HG02970 (cell line): ENCODE measurements at regions not wholly inside any gene's neighbourhood (a gene's known extent, or its start where the extent isn't known, plus 50 kb on each side); places are given as distances from the start of the nearest gene placed in this dataset.

Source experiments
- ATAC-seq: cut with Tn5 transposase; IDR thresholded peaks from one replicate; pipeline ENCODE4 v1.9.1; 2021; ENCODE audit warnings: mild to moderate bottlenecking, moderate library complexity, moderate number of reproducible peaks; ENCODE audit not compliant: unreplicated experiment, low FRiP score

DNA sequence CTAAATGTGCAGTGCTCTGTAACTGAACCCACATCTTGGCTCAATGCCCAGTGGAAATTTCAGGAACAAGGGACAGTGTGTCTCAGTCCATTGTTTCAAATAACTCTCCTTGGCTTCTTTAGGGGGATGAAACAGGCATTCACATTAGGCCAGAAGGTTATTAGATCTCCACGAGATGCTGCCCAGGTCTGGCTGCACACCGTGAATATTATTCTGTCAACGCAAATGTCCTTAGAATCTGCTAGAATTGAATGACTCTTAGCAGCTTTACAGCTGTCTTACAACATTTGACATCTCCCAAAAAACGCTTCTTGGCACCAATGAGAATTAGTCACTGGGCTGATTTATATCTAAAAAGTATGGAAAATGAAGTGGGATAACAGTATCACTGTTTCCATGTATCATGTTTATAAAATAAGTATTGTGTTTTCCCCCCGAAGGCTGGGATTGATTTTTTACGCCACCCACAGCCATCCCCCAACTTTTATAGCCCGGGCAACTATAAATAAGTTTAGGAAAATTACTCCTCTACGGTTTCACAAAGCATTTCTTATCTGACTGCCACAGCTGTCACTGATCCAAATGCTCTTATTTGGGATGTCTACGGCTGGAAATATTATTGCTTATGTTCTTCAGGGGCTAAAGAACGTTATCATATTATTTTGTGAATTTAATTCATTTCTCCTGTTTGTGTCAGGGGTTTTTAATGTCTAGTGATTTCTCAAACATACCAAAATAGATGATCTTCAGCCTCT lies 559.7 kb upstream of the FAT1 start:
- no peak for ATAC-seq

DNA sequence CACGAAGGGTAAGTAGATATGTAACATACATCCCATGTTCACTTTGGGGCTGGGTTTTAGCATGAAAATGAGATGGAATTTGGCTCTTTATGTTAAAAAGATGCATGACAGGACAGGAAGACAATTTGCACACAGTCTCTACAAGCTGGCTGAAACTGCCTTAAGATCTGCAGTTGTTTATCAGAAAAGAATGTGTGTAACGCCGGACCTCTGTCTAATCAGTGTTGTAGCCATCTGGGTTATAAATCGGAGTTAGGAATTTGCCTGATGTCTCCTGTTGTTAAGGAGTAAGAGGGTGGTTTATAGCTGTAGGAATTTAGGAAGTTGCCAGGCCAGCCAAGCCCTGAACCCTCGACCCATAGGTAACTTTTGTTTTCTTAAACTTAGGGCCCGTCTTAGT lies 562.9 kb upstream of the FAT1 start:
- no peak for ATAC-seq

DNA sequence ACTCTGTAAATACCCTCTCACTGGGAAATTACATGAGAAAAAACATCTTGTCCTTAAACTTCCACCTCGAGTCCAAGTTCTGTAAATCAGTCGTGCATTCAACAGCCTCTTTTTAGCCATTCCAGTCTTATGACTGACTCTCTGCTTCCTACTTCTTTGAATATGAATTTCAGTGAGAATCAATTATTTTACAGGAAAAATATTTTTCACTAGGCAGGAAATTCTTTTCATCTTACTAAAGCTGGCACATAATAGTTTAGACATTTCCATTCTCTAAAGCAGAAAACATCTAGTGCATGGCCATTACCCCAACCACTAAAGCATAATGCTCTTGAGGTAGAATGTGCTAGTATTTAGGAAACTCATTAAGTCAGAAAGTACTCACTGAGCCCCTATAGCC lies 565.7 kb upstream of the FAT1 start:
- ATAC-seq: no peak

DNA sequence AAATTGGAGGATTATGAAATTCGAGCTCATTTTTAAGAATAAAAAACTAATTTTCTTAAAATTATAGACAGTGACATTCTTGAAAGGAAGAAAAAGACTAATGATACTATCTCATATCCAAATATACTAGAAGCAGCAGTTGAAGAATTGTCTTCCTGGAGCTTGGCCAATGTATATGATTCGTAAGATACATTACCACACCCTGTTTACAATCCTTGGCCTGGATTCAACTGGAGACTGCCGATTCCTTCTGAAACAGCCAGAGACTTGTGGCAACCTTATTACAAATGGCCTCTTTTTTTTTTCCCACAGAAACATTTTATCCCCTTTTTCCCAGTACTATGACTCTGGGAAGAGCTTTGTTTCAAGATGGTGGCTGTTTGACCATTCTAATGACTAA lies 571.2 kb upstream of the FAT1 start:
- no peak for ATAC-seq

DNA sequence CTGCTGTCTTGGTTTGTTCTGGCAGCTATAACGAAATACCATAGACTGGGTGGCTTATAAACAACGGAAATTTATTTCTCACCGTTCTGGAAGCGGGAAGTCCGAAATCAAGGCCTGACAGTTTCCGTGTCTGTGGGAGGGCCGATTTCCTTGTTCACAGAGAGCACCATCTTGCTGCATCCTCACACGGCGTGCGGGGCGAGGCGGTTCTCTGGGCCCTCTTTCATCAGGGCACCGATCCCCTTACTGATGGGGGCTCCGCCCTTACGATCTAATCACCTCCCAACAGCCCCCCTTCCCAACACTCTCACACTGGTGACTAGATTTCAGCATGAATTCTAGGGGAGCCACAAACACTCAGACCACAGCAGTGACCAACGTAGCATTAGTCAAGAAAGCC lies 578.3 kb upstream of the FAT1 start:
- no peak for ATAC-seq

DNA sequence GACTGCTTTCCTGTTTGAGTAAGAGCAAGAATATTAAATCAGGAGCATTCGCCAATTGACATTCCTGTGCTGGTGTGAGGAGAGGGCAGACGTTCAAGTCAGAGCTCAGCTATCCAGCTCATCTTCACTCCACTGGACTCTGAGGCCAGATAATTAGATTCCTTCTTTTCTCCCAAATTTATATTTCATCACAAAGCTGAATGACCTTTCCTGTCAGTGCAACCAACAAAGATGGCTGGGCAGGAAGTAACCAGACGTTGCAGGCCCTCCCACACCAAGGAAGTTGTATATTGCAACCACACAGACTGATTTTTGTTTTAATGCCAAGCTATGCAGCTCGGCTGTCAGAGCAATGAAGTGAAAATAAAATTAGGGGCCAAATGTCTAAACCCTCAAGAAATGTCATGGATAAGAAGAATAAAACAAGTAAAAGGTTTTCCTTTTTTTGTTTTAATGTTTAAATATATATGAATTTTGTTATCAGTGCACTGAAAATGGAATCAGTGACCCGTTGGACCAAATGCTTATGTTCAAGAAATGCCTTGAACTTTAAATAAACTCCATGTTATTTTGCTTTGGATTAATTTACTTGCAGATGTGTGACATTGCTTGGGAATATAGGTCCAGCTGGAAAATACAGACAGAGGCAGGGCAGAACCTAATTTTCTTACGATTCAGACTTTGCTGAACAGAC lies 578.9 kb upstream of the FAT1 start:
- ATAC-seq: no peak

DNA sequence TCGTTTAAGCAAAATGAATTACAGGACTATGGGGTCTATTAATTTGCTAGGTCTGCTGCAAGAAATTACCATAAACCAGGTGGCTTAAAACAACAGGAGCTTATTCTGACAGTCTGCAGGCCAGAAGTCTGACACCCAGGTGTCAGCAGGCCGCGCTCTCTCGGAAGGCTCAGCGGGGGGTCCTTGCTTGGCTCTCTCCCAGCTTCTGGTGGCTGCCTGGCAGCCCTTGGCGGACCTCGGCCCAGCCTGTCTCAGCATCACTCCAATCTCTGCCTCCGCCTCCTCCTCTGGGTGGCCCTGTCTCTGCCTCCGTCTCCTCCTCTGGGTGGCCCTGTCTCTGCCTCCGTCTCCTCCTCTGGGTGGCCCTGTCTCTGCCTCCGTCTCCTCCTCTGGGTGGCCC lies 580.5 kb upstream of the FAT1 start:
- no peak for ATAC-seq

DNA sequence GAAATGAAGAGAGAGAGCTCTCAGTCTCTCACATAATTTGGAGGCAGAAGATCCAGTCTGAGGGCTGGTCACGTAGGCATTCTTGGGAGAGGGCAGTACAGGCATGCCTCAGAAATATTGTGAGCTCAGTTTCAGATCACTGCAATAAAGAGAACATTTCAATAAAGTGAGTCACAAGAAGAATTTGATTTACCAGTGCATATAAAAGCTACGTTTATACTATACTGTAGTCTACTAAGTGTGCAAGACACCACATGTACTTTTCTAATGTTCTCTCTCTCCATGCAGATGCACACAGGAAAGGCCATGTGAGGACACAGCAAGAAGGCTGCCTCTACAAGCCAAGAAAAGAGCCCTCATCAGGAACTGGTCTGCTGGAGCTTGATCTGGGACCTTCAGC lies 583.5 kb upstream of the FAT1 start:
- no peak for ATAC-seq

DNA sequence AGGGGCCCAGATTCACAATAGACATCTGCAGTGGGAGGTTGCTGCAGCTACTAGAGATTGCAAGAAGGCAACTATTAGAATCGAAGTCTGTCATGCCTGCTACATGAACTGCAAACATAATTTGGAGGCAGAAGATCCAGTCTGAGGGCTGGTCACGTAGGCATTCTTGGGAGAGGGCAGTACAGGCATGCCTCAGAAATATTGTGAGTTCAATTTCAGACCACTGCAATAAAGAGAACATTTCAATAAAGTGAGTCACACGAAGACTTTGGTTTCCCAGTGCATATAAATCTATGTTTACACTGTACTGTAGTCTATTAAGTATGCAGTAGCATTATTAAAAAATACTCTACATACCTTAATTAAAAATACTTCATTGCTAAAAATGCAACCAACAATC lies 585.8 kb upstream of the FAT1 start:
- no peak for ATAC-seq

DNA sequence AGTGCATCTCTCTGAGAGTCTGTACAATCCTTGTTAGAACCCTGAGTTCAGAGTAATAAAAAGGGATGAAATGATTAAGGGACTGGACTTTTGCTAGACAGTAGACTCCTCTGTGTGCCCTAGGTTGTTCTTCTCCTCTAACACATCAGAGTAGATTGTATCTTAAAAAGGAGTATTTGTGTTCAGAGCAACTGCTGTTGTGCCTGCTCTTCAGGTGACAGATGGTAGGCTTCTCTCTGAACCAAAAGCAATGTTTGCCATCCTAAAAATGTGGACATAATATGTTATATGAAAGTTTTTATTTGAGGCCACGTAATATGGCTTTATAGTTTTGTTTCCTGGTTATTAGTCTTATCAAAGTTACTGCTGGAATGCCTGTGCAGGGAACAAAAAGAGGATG lies 588.6 kb upstream of the FAT1 start:
- ATAC-seq: no peak

DNA sequence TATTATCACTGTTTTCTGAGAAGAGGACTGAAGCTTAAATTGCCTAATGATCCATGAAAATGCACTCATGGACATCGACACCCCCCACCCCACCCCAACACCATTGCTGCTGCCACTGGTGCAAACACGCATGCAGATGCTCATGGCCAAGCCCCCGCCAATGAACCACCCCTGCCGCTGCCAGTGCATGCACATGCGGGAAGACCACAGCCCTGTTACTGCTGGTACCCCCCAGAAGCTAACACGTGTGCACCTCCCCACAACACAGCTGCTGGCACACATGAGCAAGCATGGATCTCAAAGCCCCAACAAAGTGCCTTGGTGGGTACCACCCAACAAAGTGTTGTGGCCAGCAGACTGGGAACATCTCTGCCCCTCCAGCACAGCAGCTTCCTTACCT lies 594.1 kb upstream of the FAT1 start:
- ATAC-seq: no peak

DNA sequence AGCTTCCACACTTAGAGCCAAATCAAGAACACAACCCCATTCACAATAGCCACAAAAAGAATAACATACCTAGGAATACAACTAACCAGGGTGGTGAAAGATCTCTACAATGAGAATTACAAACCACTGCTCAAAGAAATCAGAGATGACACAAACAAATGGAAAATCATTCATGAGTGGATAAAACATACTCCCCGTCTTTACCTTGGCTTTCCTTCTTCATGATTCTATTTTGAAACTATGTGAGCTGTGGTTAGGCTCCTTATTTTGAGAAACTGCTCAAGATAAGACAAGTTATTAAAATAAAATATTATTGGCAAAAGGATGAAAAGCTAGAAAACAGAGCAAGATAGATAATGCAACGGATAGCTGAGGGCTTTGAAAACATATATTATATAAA lies 598.1 kb upstream of the FAT1 start:
- no peak for ATAC-seq

DNA sequence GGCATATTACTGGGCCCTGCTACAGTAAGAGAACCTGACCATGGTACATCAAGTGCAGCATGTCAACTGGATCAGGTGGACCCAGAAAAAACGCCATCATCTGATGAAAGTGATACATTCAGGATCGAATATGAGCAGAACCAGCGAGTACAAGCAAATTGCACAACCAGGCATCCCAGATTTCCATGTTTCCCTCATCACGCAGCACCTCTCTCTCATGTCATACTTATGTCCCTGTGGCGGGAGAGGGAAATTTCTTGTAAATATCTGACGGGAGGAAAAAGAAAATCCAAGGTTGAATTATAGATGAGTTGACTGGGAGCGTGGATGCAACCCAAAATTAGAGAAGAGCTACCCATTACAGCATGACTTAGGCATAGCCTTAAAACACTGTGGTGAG lies 608.5 kb upstream of the FAT1 start:
- no peak for ATAC-seq

DNA sequence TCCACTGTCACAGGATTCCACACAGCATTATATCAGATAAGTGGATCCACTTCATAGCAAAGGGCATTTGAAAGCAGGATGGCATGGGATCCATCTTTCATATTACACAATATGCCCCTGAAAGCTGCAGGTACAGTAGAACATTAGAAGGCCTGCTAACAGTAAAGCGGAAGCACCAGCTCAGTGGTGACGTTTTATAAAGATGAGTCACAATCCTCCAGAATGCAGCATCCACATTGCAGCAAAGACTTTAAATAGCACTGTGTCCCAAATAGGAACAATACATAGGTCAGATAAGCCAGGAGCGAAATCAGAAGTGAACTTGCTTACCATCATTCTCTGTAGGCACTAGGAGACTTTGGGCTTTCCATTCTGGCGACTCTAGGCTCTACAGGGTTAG lies 609.5 kb upstream of the FAT1 start:
- no peak for ATAC-seq

DNA sequence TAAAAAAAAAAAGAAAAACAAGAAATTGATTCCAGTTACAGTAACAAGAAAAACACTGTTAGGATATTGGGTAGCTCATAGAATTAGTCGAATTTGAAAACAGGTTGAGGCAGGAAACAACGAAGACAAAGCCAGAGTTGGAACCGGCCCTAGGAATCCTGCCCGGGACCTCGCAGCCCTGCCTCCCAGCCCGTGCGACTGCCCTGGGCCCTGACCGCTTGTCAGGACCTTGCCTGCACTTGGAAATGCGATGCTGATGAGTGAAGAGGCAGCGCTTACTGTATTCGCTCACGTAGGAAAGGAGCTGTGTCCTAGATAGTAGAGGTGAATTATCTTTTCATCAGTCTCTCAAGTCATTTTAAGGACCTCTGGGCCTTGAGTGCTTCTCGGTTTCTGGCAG lies 611.7 kb upstream of the FAT1 start:
- ATAC-seq: no peak

DNA sequence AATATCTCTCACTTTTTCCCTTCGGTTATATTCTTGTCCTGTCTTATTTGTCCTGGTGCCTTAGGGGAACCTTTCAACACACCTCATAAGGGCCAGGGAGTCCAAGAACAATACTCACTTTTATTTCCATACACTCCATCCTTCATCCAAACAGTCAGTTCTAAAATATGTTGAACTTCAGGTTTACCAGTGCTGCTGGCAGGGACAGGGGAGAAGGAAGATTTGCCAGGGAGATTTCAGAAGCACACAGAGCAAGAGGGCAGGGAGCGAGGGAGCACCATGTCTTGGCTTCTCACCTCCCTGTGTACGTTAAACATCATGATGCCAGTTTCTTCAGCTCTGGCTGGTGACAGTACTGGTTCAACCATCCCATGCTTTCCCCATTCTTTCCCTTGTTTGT lies 631.1 kb upstream of the FAT1 start:
- no peak for ATAC-seq

DNA sequence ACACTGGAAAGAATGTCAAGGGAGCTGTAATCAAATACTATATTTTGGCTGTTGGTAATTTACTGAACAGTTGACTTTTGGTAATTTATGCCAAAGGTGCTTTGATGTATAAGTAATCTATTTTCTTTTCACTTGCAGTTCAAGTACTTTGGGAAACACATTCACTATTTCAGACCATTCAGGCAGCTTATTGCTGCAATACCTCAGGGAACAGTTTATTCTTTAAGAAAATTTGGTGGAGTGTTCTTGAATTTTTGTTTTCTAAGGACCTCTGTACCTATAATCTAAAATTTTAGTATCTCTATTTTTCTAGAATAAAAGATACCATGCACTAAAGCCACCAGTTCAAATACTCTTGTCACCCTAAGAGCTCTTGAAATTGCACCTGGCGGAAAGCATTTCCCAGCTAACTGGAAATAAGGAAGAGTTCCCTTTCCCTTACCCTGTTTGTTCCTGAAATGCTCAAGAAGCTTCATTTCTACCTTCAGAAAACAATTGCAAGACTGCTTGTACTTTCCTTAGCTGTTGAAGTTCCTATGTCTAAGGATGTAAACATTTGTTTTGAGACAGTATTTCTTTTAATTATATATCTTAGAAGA lies 633.5 kb upstream of the FAT1 start:
- ATAC-seq: no peak

DNA sequence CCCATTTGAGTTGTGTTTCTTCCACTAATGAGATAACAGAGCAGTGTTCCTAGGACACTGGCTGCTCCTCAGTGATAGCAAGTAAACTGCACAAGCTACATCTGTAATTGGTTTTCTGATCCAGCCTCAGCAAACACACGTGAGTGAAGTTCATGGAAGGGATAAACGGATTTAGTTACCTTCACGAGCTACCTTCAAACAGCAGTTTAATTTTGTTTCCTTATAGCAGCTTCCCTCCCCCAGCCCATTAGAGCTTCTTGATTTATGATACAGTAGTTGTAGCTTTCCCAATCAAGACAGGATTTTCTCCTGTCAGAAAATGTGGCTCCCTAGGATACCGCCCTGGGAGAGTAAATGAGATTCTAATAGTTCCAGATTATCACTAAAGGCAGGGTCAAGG lies 634.2 kb upstream of the FAT1 start:
- no peak for ATAC-seq

DNA sequence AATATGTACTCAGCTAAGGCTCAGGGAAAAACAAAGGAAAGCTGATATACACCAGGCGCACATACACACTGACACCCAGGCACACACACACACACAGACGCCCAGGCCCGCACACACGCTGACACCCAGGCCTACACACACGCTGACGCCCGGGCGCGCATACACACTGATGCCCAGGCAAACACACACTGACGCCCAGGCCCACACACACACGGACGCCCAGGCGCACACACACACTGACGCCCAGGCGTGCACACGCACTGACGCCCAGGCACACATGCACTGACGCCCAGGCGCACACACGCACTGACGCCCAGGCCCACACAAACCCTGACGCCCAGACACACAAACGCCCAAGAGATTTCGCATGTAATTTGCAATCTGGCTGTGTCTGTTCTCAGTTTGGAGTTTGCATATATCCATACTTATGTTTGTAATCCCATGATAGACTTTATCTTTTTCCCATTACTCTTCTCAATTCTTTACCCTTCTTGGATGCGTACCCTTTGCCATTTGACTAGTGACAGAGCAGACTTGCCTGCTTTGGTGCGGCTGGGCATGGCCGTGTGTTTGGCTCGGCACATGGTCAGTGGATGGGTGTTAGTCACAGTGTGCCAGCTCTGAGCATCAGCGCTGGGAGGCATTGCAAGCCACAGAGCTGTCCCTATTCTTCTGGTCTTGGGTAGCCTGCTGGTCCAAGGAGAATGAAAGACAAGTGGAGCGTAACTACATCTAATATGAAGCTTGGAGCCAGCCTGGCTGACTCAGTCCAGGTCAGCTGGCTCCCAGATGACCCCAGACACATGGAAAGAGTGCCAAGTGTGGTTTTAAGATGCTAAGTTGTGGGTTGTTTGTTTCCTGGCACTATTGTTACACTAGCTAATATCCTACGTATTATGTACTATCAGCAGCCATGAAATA lies 632.4 kb upstream of the ZFP42 start:
- ATAC-seq: no peak

DNA sequence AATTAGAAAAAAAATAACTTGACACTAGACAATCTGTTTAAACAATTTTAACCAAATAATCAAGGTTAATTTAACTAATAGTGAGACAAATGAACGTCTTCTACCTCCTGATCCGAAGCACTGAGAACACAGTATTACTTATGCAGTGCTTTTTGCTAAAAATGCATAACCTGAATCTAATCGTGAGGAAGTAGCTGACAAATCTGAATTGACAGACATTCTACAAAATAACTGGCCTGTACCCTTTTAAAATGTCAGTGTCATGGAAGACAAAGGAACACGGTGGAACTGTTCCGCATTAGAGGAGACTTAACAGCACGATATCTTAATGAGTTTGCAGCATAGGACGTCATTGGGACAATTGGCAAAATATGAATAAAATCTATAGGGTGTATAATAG lies 631.2 kb upstream of the ZFP42 start:
- no peak for ATAC-seq

DNA sequence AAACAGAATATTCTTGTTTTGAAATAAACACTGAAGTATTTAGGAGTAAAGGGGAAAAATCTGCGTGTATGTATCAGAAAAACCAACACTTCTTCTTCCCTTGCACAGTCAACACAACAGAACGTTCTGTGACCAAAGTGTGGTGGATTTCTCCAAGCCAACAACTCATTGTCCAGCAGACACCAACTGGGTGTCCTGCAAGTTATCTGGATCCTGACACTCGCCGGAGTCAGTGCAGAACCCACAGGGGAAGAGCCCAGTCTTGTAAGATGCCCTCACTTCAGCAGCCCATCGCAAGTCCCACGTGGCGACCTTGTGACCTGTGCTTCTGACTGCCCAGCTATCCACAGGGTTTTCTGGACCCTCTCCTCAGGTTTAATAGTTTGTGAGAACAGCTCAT lies 630.7 kb upstream of the ZFP42 start:
- ATAC-seq: no peak
